Vagina (tissue), 2 donors: ENCODE measurements at regions not wholly inside any gene's neighbourhood (a gene's known extent, or its start where the extent isn't known, plus 50 kb on each side); places are given as distances from the start of the nearest gene placed in this dataset.

Experiments used
- POLR2A ChIP-seq, 2 donors: fragments of 450-650 bp; IDR thresholded peaks; one replicate each; pipeline ENCODE4 v1.6.1; 2017; ENCODE audit warnings: antibody characterized with exemption in 2 of 2, mild to moderate bottlenecking in 2 of 2, moderate library complexity in 2 of 2
- TF ChIP-seq, protein P1 (sequence below), 3 experiments: fragments of 450-650 bp in 2 of 3; fragments of 200-600 bp in 1 of 3; sonication (generic) in 1 of 3; IDR thresholded peaks; one replicate each; pipeline ENCODE4 v1.5.1; 2017 to 2019; ENCODE audit warnings: antibody characterized with exemption in 3 of 3, mild to moderate bottlenecking in 2 of 3, moderate library complexity in 2 of 3

DNA sequence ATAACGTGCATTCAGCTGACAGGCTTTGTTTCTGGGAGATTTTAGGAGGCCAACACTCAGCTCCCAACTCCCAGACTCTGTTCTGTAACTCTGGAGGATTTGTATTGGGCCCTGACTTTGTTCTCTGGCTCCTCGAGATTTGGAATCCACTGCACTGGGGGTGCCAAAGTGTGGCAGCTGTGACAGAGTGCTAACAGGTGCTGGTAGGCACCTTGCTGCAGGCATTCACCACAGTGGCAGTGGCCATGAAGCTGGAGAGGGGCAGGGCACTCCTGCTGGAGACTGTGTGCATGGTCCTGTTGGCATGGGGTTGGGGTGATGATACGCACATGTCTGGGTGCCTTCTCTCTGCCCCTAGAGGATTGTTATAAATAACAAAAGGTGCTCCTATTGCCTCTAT is 1094.9 kb upstream of the SLIT2 start:
- no peak for TF ChIP-seq POLR2A (IDR thresholded peaks at IDR 0.05)
- TF ChIP-seq, protein P1, sequence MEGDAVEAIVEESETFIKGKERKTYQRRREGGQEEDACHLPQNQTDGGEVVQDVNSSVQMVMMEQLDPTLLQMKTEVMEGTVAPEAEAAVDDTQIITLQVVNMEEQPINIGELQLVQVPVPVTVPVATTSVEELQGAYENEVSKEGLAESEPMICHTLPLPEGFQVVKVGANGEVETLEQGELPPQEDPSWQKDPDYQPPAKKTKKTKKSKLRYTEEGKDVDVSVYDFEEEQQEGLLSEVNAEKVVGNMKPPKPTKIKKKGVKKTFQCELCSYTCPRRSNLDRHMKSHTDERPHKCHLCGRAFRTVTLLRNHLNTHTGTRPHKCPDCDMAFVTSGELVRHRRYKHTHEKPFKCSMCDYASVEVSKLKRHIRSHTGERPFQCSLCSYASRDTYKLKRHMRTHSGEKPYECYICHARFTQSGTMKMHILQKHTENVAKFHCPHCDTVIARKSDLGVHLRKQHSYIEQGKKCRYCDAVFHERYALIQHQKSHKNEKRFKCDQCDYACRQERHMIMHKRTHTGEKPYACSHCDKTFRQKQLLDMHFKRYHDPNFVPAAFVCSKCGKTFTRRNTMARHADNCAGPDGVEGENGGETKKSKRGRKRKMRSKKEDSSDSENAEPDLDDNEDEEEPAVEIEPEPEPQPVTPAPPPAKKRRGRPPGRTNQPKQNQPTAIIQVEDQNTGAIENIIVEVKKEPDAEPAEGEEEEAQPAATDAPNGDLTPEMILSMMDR (IDR thresholded peaks at IDR 0.05) = no peak
